ENCODE measurements at regions not wholly inside any gene's neighbourhood (a gene's known extent, or its start where the extent isn't known, plus 50 kb on each side); places are given as distances from the start of the nearest gene placed in this dataset.

DNA sequence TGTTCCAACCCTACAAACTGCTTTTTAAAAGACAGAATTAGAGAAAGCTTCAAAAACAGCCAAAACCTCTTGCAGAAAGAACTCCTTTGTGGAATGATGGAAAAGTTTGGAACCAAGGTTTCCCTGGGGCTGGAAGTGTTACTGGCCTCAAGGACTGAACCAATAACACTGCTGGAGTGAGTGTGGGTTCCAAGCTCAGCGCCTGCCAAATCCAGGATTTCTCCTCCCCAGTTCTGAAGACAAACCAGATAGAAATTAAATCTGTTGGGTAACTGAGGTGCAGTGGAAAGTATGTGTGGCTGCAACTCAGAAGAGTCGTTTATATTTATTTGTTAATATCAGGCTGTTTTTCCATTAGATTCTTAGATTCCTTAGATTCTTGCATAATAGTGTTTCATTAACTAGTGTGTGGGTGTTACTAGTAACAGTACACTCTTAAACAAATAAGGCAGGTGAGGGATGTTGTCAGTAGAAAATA lies 66.5 kb upstream of the FNDC3B start:
- no peak overlapping the region for H3K4me3 ChIP-seq (ENCODE audit: low read depth, low read length)
- TF ChIP-seq, protein P1, sequence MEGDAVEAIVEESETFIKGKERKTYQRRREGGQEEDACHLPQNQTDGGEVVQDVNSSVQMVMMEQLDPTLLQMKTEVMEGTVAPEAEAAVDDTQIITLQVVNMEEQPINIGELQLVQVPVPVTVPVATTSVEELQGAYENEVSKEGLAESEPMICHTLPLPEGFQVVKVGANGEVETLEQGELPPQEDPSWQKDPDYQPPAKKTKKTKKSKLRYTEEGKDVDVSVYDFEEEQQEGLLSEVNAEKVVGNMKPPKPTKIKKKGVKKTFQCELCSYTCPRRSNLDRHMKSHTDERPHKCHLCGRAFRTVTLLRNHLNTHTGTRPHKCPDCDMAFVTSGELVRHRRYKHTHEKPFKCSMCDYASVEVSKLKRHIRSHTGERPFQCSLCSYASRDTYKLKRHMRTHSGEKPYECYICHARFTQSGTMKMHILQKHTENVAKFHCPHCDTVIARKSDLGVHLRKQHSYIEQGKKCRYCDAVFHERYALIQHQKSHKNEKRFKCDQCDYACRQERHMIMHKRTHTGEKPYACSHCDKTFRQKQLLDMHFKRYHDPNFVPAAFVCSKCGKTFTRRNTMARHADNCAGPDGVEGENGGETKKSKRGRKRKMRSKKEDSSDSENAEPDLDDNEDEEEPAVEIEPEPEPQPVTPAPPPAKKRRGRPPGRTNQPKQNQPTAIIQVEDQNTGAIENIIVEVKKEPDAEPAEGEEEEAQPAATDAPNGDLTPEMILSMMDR (IDR thresholded peaks at IDR 0.05; ENCODE audit: control insufficient read depth, extremely low read depth, insufficient read depth) = no peak
- DNase-seq (ENCODE audit: low read depth) = no peak

DNA sequence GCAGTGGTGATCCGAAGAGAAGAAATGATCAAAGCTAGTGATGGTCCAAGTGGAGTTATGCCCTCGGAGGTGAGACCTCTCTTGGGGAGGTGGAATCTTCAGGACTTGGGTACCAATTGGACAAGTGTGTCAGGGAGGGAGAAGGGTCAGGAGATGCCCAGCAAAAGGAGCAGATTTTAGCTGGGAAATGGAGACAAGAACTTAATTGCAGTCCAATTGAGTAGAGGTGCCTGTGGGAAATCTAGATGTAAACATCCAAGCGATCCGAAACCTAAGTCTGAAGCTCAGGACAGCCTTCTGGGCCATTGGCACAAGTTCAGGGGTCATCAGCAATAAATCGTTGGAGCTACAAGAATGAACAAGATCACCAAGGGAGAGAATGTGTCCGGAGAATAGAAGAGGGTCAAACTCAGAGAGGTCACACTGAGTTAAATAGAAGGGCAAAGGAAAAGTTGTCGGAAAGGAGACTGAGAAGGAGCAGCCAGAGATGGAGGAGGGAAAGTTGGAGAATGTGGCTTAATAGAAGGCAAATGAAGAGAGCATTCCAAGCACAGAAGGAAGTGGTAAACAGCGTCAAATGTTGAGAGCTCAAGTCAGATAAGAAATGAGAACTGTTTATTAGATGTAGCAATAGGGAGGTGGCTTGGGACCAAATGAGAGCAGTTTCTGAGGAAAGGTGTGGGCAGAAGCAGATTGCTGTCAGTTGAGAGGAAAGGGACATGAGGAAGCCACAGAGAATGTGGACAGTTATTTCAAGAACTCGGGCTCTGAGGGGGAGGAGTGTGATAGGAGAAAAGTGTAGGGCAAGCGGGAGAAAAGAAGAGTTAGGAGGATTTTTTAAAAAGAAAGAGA lies 64.2 kb upstream of the FNDC3B start:
- TF ChIP-seq, protein P1 (IDR thresholded peaks at IDR 0.05; ENCODE audit: control insufficient read depth, extremely low read depth, insufficient read depth) = no peak
- no peak for DNase-seq (ENCODE audit: low read depth)
- H3K4me3 ChIP-seq (ENCODE audit: low read depth, low read length) = no peak overlapping the region

DNA sequence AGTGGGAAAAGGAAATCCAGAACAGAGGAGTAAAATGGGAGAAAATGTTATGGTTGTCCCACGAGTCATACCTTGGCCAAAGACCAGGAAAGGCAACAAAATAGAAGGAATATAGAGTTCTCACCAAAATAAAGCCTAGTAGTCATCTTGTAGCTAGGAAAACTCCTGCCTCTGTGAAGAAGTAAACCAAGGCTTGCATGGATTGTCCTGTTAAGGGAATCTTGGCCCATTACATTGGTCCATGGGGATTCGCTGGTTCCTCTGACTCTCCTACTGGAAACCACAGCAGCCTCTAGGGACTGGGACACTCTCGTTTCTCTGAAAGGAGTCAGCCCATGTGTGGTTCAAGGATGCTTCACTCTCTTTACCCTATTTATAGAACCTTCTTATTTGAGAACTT lies 62.9 kb upstream of the FNDC3B start:
- TF ChIP-seq, protein P1 (IDR thresholded peaks at IDR 0.05; ENCODE audit: control insufficient read depth, extremely low read depth, insufficient read depth) = no peak
- DNase-seq (ENCODE audit: low read depth) = no peak
- no peak overlapping the region for H3K4me3 ChIP-seq (ENCODE audit: low read depth, low read length)

DNA sequence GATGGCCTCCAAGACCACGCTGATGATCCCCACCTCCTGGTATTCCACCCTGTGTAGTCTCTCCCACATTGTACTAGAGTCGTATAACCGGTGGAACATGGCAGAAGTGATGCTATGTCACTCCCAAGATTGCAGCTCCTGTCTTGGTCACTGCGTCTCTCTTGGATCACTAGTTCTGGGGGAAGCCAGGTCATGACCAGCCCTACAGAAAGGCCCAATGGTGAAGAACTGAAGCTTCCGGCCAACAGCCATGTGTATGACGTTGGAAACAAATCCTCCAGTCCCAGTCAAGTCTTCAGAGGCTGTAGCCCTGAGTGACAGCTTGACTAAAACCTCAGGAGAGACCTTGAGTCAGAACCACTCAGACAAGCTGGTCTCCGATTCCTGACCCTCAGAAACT lies 61.9 kb upstream of the FNDC3B start:
- TF ChIP-seq, protein P1 (IDR thresholded peaks at IDR 0.05; ENCODE audit: control insufficient read depth, extremely low read depth, insufficient read depth) = no peak
- no peak overlapping the region for H3K4me3 ChIP-seq (ENCODE audit: low read depth, low read length)
- DNase-seq (ENCODE audit: low read depth) = no peak

DNA sequence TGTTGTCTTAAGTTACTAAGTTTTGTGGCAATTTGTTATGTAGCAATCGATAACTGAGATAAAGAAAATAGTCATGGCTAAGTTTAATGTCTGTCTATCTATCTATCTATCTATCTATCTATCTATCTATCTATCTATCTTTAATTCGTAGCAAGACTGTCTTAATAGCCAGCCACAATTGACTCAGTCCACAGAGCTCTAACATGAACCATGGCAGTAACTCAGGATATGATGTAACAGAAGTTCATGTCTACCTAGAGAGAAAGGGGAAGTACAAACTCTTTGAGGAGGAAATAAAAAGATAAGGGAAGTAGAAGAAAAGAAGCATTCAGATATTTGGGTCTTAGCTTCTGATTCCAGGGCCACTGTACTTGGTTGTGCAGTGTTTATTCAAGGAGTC lies 61.5 kb upstream of the FNDC3B start:
- no peak overlapping the region for H3K4me3 ChIP-seq (ENCODE audit: low read depth, low read length)
- TF ChIP-seq, protein P1 (IDR thresholded peaks at IDR 0.05; ENCODE audit: control insufficient read depth, extremely low read depth, insufficient read depth) = no peak
- no peak for DNase-seq (ENCODE audit: low read depth)

DNA sequence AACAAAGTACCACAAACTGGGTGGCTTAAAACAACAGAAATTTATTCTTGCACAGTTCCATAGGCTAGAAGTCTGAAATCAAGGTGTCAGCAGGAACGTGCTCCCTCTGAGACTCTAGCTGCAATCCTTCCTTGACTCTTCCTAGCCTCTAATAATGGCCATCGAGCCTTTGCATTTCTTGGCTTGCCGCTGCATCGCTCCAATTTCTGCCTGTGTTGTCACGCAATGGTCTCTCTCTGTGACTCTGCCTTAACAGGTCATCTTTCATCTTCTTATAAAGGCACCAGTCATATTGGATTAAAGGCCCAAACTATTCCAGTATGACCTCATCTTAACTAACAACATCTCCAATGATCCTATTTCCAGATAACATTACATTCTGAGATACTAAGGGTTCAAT lies 61.0 kb upstream of the FNDC3B start:
- H3K4me3 ChIP-seq (ENCODE audit: low read depth, low read length) = no peak overlapping the region
- no peak for DNase-seq (ENCODE audit: low read depth)
- TF ChIP-seq, protein P1 (IDR thresholded peaks at IDR 0.05; ENCODE audit: control insufficient read depth, extremely low read depth, insufficient read depth) = no peak

DNA sequence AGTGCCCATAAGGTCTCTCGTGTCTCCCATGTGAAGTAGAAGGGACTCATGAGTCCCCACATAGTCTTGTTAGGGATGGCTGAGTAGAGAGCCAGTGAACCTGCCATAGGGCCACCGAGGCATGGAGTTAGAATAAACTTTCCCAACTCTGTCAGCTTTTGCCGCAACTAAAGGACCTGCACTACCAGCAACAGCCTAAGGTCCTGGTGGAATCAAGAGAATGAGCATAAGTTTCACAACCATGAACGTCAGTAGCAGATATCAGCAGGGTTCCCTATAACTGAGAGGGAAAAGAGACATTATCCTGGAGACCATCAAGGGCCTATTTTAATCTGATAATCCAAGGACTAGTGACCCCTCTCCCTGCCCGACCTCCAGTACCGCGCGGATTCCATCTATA lies 60.3 kb upstream of the FNDC3B start:
- H3K4me3 ChIP-seq (ENCODE audit: low read depth, low read length) = no peak overlapping the region
- DNase-seq (ENCODE audit: low read depth) = no peak
- TF ChIP-seq, protein P1 (IDR thresholded peaks at IDR 0.05; ENCODE audit: control insufficient read depth, extremely low read depth, insufficient read depth) = no peak

Measured in LNCaP clone FGC (cell line).